ENCODE measurements at regions not wholly inside any gene's neighbourhood (a gene's known extent, or its start where the extent isn't known, plus 50 kb on each side); places are given as distances from the start of the nearest gene placed in this dataset.

- TF ChIP-seq, protein P1, sequence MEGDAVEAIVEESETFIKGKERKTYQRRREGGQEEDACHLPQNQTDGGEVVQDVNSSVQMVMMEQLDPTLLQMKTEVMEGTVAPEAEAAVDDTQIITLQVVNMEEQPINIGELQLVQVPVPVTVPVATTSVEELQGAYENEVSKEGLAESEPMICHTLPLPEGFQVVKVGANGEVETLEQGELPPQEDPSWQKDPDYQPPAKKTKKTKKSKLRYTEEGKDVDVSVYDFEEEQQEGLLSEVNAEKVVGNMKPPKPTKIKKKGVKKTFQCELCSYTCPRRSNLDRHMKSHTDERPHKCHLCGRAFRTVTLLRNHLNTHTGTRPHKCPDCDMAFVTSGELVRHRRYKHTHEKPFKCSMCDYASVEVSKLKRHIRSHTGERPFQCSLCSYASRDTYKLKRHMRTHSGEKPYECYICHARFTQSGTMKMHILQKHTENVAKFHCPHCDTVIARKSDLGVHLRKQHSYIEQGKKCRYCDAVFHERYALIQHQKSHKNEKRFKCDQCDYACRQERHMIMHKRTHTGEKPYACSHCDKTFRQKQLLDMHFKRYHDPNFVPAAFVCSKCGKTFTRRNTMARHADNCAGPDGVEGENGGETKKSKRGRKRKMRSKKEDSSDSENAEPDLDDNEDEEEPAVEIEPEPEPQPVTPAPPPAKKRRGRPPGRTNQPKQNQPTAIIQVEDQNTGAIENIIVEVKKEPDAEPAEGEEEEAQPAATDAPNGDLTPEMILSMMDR (IDR thresholded peaks at IDR 0.05; ENCODE audit: low read length), result no peak
- no peak for TF ChIP-seq EZH2 (IDR thresholded peaks at IDR 0.05; ENCODE audit: borderline replicate concordance, low read length)
Measured at GRCh38 chr13:97561182-97561581, 127.2 kb downstream of the RAP2A start.

Measured in OCI-LY1 (cell line).